GM13976 (cell line): ENCODE measurements at regions not wholly inside any gene's neighbourhood (a gene's known extent, or its start where the extent isn't known, plus 50 kb on each side); places are given as distances from the start of the nearest gene placed in this dataset.

Source experiments
- DNase-seq: peaks from one replicate; pipeline ENCODE4 v3.0.0; 2012; ENCODE audit warnings: low spot score
- CTCF ChIP-seq: IDR thresholded peaks from 2 replicates; pipeline ENCODE4 v1.5.1; 2012; ENCODE audit warnings: borderline replicate concordance, mild to moderate bottlenecking; ENCODE audit not compliant: insufficient read depth; ENCODE audit errors: extremely low read depth, missing control alignments, control extremely low read depth
- in situ Hi-C: fragments of 300-500 bp; cut with MboI; formaldehyde crosslinking; loops from one replicate; pipeline ENCODE4 v1.12.0; 2022; ENCODE audit warnings: low sequenced_read_pairs, mixed read lengths, inconsistent platforms; ENCODE audit not compliant: unreplicated experiment

- no peak for DNase-seq
- in situ Hi-C loops: no loop called here
- no peak for TF ChIP-seq CTCF
These were observed 1231.1 kb upstream of the ACO1 start for GRCh38 chr9:31153250-31153840.

DNA sequence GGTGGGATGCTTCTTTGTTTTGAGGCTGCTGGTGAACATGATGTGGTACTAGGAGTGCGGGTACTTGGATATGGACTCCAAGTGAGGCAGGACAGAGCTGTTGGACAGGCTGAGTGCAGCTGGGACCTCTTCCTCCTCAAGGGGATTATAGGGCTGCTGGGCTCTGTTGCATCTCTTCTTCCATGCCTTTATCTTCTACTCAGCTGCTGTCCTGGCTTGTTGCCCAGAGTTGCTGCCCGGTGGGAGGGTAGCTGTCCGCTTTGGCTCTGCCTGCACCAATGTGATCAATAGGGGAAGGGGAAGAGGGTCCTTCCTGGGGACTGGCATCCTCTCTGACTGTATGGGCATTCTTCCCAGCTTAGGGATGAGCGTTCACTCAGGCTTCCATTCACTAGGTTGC is 1217.9 kb upstream of the ACO1 start:
- no peak for DNase-seq
- TF ChIP-seq CTCF: no peak
- in situ Hi-C loops: no loop called here

GRCh38 chr9:31168161-31168560 is 1216.3 kb upstream of the ACO1 start:
- in situ Hi-C loops: no loop called here
- no peak for DNase-seq
- TF ChIP-seq CTCF: no peak

DNA sequence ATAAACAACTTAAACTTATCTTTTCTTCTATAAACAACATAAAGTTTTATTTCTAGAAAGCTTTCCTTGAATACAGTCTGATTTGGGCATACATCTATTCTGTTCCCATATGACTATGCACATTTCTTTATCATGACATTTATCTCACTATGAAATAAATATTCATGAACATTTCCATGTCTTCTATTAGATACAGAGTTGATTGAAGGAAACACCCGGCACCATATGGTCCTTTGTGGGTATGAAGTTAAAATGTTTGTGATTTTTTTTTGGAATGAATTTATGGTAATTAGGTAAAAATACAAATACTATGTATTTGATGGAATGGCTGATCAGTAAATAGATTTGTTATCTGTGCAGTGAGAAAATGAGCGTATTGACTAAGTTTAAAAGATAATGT is 1209.8 kb upstream of the ACO1 start:
- in situ Hi-C loops: no loop called here
- DNase-seq: no peak
- TF ChIP-seq CTCF: no peak

GRCh38 chr9:31183866-31184265 is 1200.6 kb upstream of the ACO1 start:
- DNase-seq: no peak
- TF ChIP-seq CTCF: no peak
- in situ Hi-C loops: no loop called here

DNA sequence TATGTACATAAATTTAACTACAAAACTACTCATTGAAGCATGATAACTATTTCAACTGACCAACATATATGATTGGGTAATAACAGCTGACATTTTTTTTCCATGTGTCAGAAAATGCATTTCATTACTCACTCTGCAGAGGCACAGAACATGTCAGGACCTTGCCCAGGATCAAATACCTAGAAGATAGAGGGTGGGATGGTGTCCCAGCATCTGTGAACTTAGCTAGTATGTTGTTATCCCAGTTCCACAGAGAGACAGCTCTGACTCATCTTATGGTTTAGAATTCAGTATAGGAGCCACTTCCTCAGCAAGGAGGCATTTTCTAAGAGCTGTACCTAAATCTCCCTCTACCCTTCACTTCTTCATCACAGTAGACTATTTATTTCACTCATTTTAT is 1198.6 kb upstream of the ACO1 start:
- DNase-seq: no peak
- TF ChIP-seq CTCF: no peak
- in situ Hi-C loops: no loop called here

DNA sequence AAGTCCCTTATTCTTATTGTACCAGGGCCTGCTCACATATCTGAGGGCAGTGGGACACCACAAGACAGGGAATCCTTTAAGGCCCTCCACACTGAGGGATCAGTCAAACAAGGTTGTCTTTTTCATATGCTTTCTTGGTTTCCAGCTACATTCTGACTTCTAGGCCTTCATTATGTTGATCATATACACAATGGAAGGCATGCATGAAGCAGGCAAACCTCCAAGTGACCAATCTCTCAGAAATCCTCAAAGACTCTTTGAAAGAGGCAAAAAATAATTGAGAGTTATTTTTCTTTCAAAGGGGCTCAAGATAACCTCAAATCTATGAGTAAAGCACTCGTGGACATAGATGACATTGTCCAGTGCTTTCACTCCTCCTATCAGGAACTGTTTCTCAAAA is 1195.9 kb upstream of the ACO1 start:
- no peak for DNase-seq
- TF ChIP-seq CTCF: no peak
- in situ Hi-C loops: no loop called here
